H1 (cell line): ENCODE measurements at regions not wholly inside any gene's neighbourhood (a gene's known extent, or its start where the extent isn't known, plus 50 kb on each side); places are given as distances from the start of the nearest gene placed in this dataset.

Experiments
- CTCF ChIA-PET: fragments of 300-600 bp; sonication (Branson Sonifier 250); formaldehyde crosslinking; loops from one replicate; lab custom pipeline; 2021; ENCODE audit not compliant: partially characterized antibody; lab: Charles Lee
- POLR2A ChIA-PET: fragments of 300-600 bp; sonication (Branson Sonifier 250); formaldehyde crosslinking; loops from one replicate; lab custom pipeline; 2021; ENCODE audit warnings: inconsistent platforms; ENCODE audit not compliant: partially characterized antibody; lab: Charles Lee
- DNase-seq, 2 experiments: peaks; one replicate each; pipeline versions ENCODE4 v3.0.0 to v3.0.0-alpha.2; 2010 to 2022; ENCODE audit warnings: low spot score in 2 of 2, low read depth in 1 of 2, mixed read lengths in 1 of 2
- FAIRE-seq: peaks from 2 replicates; lab custom pipeline; 2011; peaks lifted over from hg19 to GRCh38; lab: Jason Lieb, UNC
- H2AFZ ChIP-seq: 2 replicates; pipeline ENCODE4 v1.8.1; 2012; ENCODE audit warnings: low read length, inconsistent platforms
- H2AK5ac ChIP-seq: 2 replicates; pipeline ENCODE4 v1.6.1; 2013; ENCODE audit warnings: low read depth, low read length
- H2BK120ac ChIP-seq: replicated peaks from 2 replicates; pipeline ENCODE3; 2013; ENCODE audit warnings: low read depth, low read length, inconsistent platforms
- H2BK12ac ChIP-seq: 2 replicates; pipeline ENCODE4 v1.6.1; 2013; ENCODE audit warnings: low read depth, low read length
- H2BK15ac ChIP-seq: 2 replicates; pipeline ENCODE4 v1.6.1; 2013; ENCODE audit warnings: low read length
- H2BK20ac ChIP-seq: 2 replicates; pipeline ENCODE4 v1.6.1; 2013; ENCODE audit warnings: low read length
- H2BK5ac ChIP-seq: 2 replicates; pipeline ENCODE4 v1.6.1; 2013; ENCODE audit warnings: low read depth, low read length
- H3K14ac ChIP-seq: 2 replicates; pipeline ENCODE4 v1.6.1; 2013; ENCODE audit warnings: inconsistent platforms; ENCODE audit not compliant: insufficient read length
- H3K18ac ChIP-seq: 2 replicates; pipeline ENCODE4 v1.6.1; 2013; ENCODE audit warnings: low read length; ENCODE audit errors: extremely low read depth
- H3K23ac ChIP-seq: 2 replicates; pipeline ENCODE4 v1.6.1; 2013; ENCODE audit warnings: inconsistent platforms; ENCODE audit not compliant: insufficient read length
- H3K23me2 ChIP-seq: 2 replicates; pipeline ENCODE4 v1.6.1; 2013; ENCODE audit warnings: low read depth, low read length
- H3K27ac ChIP-seq: 2 replicates; pipeline ENCODE4 v1.6.1; 2011; ENCODE audit warnings: low read depth, low read length, inconsistent platforms
- H3K27me3 ChIP-seq, 4 experiments: replicated peaks in 1 of 4; 1 replicate in 1 of 4; 2 replicates in 3 of 4; pipeline versions ENCODE4 v1.6.1 to v1.8.1; 2011 to 2013; ENCODE audit warnings: low read length in 3 of 4, mild to moderate bottlenecking in 3 of 4, inconsistent platforms in 2 of 4, mixed read lengths in 2 of 4, moderate library complexity in 1 of 4; ENCODE audit not compliant: control insufficient read depth in 3 of 4, insufficient read depth in 3 of 4; ENCODE audit errors: extremely low read depth in 1 of 4
- H3K36me3 ChIP-seq, 4 experiments: 2 replicates each; pipeline versions ENCODE4 v1.6.1 to v1.8.1; 2011 to 2013; ENCODE audit warnings: mild to moderate bottlenecking in 4 of 4, low read length in 3 of 4, moderate library complexity in 2 of 4, control low read depth in 1 of 4, inconsistent platforms in 1 of 4; ENCODE audit not compliant: insufficient read depth in 4 of 4, control insufficient read depth in 2 of 4
- H3K4ac ChIP-seq: replicated peaks from 2 replicates; pipeline ENCODE3; 2013; ENCODE audit warnings: low read length, low read depth, mixed read lengths, inconsistent platforms; ENCODE audit not compliant: insufficient read length
- H3K4me1 ChIP-seq, 4 experiments: replicated peaks in 1 of 4; 1 replicate in 1 of 4; 2 replicates in 3 of 4; pipeline versions ENCODE4 v1.6.1 to v1.8.1; 2011 to 2013; ENCODE audit warnings: low read length in 3 of 4, inconsistent platforms in 2 of 4, mixed read lengths in 1 of 4; ENCODE audit not compliant: insufficient read depth in 4 of 4, control insufficient read depth in 3 of 4
- H3K4me2 ChIP-seq, 2 experiments: 2 replicates each; pipeline versions ENCODE4 v1.6.1 to v1.8.1; 2011 to 2013; ENCODE audit warnings: low read depth in 2 of 2, low read length in 2 of 2, control low read depth in 1 of 2, inconsistent platforms in 1 of 2, mild to moderate bottlenecking in 1 of 2; ENCODE audit not compliant: insufficient read depth in 1 of 2
- H3K4me3 ChIP-seq, 4 experiments: fragments of 200-600, 300-600 bp in 1 of 4; sonication (generic), shearing (Covaris generic), sonication (Bioruptor Twin) in 1 of 4; 2 replicates each; pipeline versions ENCODE4 v1.5.1 to v1.8.1; 2011 to 2016; ENCODE audit warnings: low read length in 4 of 4, low read depth in 3 of 4, control low read depth in 2 of 4, inconsistent platforms in 2 of 4, mild to moderate bottlenecking in 2 of 4, mixed read lengths in 1 of 4, moderate library complexity in 1 of 4; ENCODE audit not compliant: insufficient read depth in 2 of 4; ENCODE audit errors: extremely low read depth in 1 of 4
- H3K56ac ChIP-seq: replicated peaks from 2 replicates; pipeline ENCODE3; 2013; ENCODE audit warnings: low read depth, mild to moderate bottlenecking, mixed read lengths, low read length, inconsistent platforms; ENCODE audit not compliant: insufficient read length
- H3K79me1 ChIP-seq: 2 replicates; pipeline ENCODE4 v1.6.1; 2013; ENCODE audit warnings: low read depth, low read length, control low read depth
- H3K79me2 ChIP-seq, 2 experiments: 2 replicates each; pipeline versions ENCODE4 v1.6.1 to v1.8.1; 2012 to 2013; ENCODE audit warnings: low read length in 2 of 2, mild to moderate bottlenecking in 2 of 2, inconsistent platforms in 1 of 2; ENCODE audit not compliant: insufficient read depth in 2 of 2, control insufficient read depth in 1 of 2
- H3K9ac ChIP-seq, 4 experiments: replicated peaks in 1 of 4; 1 replicate in 1 of 4; 2 replicates in 3 of 4; pipeline versions ENCODE4 v1.6.1 to v1.8.1; 2011 to 2013; ENCODE audit warnings: low read depth in 3 of 4, low read length in 3 of 4, control low read depth in 2 of 4, mild to moderate bottlenecking in 2 of 4, moderate library complexity in 2 of 4, inconsistent platforms in 1 of 4; ENCODE audit errors: extremely low read depth in 1 of 4
- H3K9me3 ChIP-seq, 2 experiments: 2 replicates each; pipeline versions ENCODE4 v1.6.1 to v1.8.1; 2012 to 2013; ENCODE audit warnings: mild to moderate bottlenecking in 2 of 2, moderate library complexity in 2 of 2, control low read depth in 1 of 2, inconsistent platforms in 1 of 2, low read depth in 1 of 2, low read length in 1 of 2, mixed read lengths in 1 of 2; ENCODE audit not compliant: insufficient read depth in 2 of 2
- H4K20me1 ChIP-seq, 2 experiments: replicated peaks in 1 of 2; 2 replicates each; pipeline versions ENCODE3 to v1.8.1; 2011 to 2013; ENCODE audit warnings: inconsistent platforms in 2 of 2, low read length in 2 of 2, mild to moderate bottlenecking in 1 of 2; ENCODE audit not compliant: insufficient read depth in 2 of 2, control insufficient read depth in 1 of 2
- H4K5ac ChIP-seq: 2 replicates; pipeline ENCODE4 v1.6.1; 2013; ENCODE audit warnings: low read length, low read depth, mixed read lengths, inconsistent platforms; ENCODE audit not compliant: insufficient read length
- H4K8ac ChIP-seq: 2 replicates; pipeline ENCODE4 v1.8.0; 2013; ENCODE audit warnings: mild to moderate bottlenecking, moderate library complexity, low read length, inconsistent platforms; ENCODE audit not compliant: insufficient read depth; ENCODE audit errors: extremely low read depth
- H4K91ac ChIP-seq: replicated peaks from 2 replicates; pipeline ENCODE3; 2013; ENCODE audit warnings: low read length, mixed read lengths, inconsistent platforms; ENCODE audit not compliant: insufficient read length
- ASH2L ChIP-seq: fragments of 200-600, 300-600 bp; sonication (generic); IDR thresholded peaks from one replicate; pipeline ENCODE4 v1.7.1; 2017; ENCODE audit warnings: low read length
- CHD2 ChIP-seq: IDR thresholded peaks from 2 replicates; pipeline ENCODE4 v1.6.1; 2012; ENCODE audit warnings: low read length, improper control_type of control experiment
- EZH2 ChIP-seq: fragments of 200-600 bp; sonication (generic); IDR thresholded peaks from 2 replicates; pipeline ENCODE4 v1.7.1; 2012; ENCODE audit warnings: low read depth, mild to moderate bottlenecking, moderate library complexity, low read length, inconsistent platforms; ENCODE audit not compliant: severe bottlenecking
- KDM4A ChIP-seq: IDR thresholded peaks from one replicate; pipeline ENCODE4 v1.7.1; 2012; ENCODE audit warnings: low read depth, mild to moderate bottlenecking, moderate library complexity, low read length, inconsistent platforms; ENCODE audit not compliant: severe bottlenecking
- KDM5A ChIP-seq: fragments of 200-600 bp; IDR thresholded peaks from 2 replicates; pipeline ENCODE4 v1.7.1; 2012; ENCODE audit warnings: mild to moderate bottlenecking, low read length, inconsistent platforms, mixed read lengths
- MAX ChIP-seq: IDR thresholded peaks from 2 replicates; pipeline ENCODE4 v1.6.1; 2012; ENCODE audit warnings: inconsistent platforms
- SP1 ChIP-seq: IDR thresholded peaks from 2 replicates; pipeline ENCODE4 v1.6.1; 2011; ENCODE audit warnings: low read depth, low read length
- SP2 ChIP-seq: IDR thresholded peaks from 2 replicates; pipeline ENCODE4 v1.6.1; 2012; ENCODE audit warnings: mild to moderate bottlenecking, low read length, inconsistent platforms
- WGBS, 2 experiments: shearing (Covaris generic) in 1 of 2; methylation state at CpG; one replicate each; pipeline versions ENCODE4 v1.1.6 to v1.1.7; 2013 to 2015; ENCODE audit warnings: low lambda C conversion rate in 2 of 2, mixed read lengths in 2 of 2, inconsistent platforms in 1 of 2, low coverage in 1 of 2, missing lambda C conversion rate in 1 of 2; ENCODE audit not compliant: insufficient replicate concordance in 2 of 2, insufficient coverage in 1 of 2, insufficient read length in 1 of 2; ENCODE audit errors: extremely low coverage in 1 of 2, missing lambda C conversion rate in 1 of 2; 5-methylcytosine and 5-hydroxymethylcytosine counted together

- Histone ChIP-seq H2BK20ac (no peak overlapping the region), H4K8ac (no peak overlapping the region), H2BK15ac (no peak overlapping the region), H3K14ac (no peak overlapping the region), H3K4me2 (no peak overlapping the region), H2BK5ac (no peak overlapping the region), H3K18ac (no peak overlapping the region), H3K27me3 (no peaks in the 10 kb centered on the region), H2AFZ (no peak overlapping the region), H3K56ac (no peak overlapping the region), H3K4me3 (no peak overlapping the region), H3K79me1 (no peaks in the 10 kb centered on the region), H4K91ac (no peak overlapping the region), H3K23ac (no peak overlapping the region), H4K20me1 (no peaks in the 10 kb centered on the region), H3K23me2 (no peaks in the 10 kb centered on the region), H2BK120ac (no peak overlapping the region), H3K27ac (no peak overlapping the region), H3K4ac (no peak overlapping the region), H3K9me3 (no peaks in the 10 kb centered on the region), H3K36me3 (no peaks in the 10 kb centered on the region), H2BK12ac (no peak overlapping the region), H3K79me2 (no peaks in the 10 kb centered on the region), H3K9ac (no peak overlapping the region), H4K5ac (no peak overlapping the region), H2AK5ac (no peak overlapping the region), H3K4me1 (no peaks in the 10 kb centered on the region)
- TF ChIP-seq MAX (no peak), KDM5A (no peak), SP1 (no peak), CHD2 (no peak), ASH2L (no peak), EZH2 (no peak), KDM4A (no peak), SP2 (no peak)
- WGBS, 2 experiments = 86% methylated on average over 10 of the region's 10 CpGs; no CpG with 5 or more reads in 1 of the 2 experiments
- CTCF ChIA-PET = interaction anchor here (1.1 to 2.9 kb wide), 2 partner anchors 10 to 1550 kb away, joined by 3 to 16 read pairs; no protein-coding TSS in a partner anchor
- FAIRE-seq (no peak), DNase-seq (no peak)
- POLR2A ChIA-PET = no interaction called here
Measured at GRCh38 chr4:175944126-175944910, 121.3 kb upstream of the WDR17 start.
